GM12864 (cell line): ENCODE measurements at regions not wholly inside any gene's neighbourhood (a gene's known extent, or its start where the extent isn't known, plus 50 kb on each side); places are given as distances from the start of the nearest gene placed in this dataset.

Experiments used
- DNase-seq: peaks from one replicate; pipeline ENCODE4 v3.0.0-alpha.2; 2011; ENCODE audit warnings: low read depth
- H3K4me3 ChIP-seq: 2 replicates; pipeline ENCODE4 v1.5.1; 2011; ENCODE audit warnings: mild to moderate bottlenecking, low read depth, low read length, control low read depth
- TF ChIP-seq, protein P1 (sequence below): IDR thresholded peaks from 2 replicates; pipeline ENCODE4 v1.5.1; 2011; ENCODE audit warnings: low read depth, mild to moderate bottlenecking, moderate library complexity, low read length, control low read depth, inconsistent platforms; ENCODE audit errors: missing control alignments

DNA sequence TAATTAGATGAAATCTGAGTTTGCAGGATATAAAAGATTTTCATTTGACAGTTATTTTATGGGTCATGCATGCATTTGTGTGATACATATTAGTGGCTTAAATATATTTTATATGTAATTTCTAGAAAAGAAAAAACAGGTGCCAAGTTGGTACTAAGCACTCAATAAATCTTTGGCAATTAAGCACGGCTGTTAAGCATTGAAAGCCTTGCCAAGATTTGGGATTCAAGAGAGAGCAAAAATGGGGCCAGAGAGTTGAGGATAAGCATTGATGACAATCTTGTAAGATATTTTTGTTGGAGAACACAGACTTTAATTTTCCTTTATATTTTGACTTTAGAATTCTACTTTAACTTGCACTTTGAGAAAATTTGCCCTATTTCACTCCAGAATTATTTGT is 249.8 kb upstream of the MAD2L1 start:
- no peak for DNase-seq
- no peak overlapping the region for H3K4me3 ChIP-seq
- TF ChIP-seq, protein P1, sequence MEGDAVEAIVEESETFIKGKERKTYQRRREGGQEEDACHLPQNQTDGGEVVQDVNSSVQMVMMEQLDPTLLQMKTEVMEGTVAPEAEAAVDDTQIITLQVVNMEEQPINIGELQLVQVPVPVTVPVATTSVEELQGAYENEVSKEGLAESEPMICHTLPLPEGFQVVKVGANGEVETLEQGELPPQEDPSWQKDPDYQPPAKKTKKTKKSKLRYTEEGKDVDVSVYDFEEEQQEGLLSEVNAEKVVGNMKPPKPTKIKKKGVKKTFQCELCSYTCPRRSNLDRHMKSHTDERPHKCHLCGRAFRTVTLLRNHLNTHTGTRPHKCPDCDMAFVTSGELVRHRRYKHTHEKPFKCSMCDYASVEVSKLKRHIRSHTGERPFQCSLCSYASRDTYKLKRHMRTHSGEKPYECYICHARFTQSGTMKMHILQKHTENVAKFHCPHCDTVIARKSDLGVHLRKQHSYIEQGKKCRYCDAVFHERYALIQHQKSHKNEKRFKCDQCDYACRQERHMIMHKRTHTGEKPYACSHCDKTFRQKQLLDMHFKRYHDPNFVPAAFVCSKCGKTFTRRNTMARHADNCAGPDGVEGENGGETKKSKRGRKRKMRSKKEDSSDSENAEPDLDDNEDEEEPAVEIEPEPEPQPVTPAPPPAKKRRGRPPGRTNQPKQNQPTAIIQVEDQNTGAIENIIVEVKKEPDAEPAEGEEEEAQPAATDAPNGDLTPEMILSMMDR: no peak

DNA sequence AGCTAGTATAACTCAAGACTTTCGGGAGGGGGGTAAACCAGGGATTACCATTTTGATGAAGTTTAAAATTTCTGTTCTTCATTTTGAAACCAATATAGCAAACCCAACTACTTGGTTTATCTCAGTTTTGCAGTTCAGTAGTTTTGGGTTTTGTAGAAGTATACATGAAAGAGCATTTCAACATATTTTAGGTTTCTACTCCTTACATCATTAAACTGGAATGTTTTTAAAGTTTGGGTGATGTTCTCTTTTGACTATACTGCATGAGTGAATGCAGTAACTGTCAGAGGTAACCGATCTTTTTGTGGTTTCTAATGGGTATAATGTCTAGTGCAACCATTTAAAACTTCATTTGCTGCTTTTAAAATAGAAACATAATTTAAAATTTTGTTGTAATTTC is 248.3 kb upstream of the MAD2L1 start:
- TF ChIP-seq, protein P1: no peak
- no peak for DNase-seq
- H3K4me3 ChIP-seq: no peak overlapping the region

DNA sequence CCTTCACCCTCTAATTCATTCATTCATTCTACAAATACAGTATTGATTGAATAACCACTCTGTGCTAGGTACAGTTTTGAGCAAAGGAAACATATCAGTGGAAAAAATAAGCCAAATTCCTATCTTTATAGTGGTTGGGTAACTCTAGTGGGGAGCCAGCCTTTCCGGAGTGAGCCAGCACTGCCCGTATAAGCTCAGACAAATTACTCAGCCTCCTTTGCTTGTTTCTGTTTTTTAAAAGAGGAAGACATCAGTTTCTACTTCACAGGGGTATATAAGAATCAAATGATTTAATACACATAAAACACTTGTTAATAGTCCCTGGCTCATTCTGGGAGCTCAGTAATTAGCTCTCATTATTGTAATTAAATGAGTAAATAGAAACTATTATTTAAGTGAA is 238.2 kb upstream of the MAD2L1 start:
- no peak for DNase-seq
- no peak overlapping the region for H3K4me3 ChIP-seq
- TF ChIP-seq, protein P1: no peak

DNA sequence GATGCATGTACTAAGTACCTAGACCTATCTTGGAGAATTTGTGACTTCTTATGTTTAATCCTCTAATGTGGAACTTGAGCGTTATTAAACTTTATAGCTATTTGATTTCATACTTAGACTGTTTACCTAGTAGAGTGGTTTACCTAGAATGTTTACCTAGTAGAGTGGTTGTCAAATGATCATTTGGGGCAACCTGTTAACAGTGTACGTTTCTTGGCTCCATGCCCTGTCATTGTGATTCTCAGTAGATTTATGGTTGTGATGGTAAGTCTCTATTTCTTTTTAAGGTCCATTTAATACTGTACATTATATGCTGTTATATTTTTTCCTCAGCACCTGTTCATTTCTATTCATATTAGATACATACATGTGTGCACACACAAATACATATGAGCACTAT is 233.0 kb upstream of the MAD2L1 start:
- no peak for DNase-seq
- TF ChIP-seq, protein P1: no peak
- no peak overlapping the region for H3K4me3 ChIP-seq

DNA sequence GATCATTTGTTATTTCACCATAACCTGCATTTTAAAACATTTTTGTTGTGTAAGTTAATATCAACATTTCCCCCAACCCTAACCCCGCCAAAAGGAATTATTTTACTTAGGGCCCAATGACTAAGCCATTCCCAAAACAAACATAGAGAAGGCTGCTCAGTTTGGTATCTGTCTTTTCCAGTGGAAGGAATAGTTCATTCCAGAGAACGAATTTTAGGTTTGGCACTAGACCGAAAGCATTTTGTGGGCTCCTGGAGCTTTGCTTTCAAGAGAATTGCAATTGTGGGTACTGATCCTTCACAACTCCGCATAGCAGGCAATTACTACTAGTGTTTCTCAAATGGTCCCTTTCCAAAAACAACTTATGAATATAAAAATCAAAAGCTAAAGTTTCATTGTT is 226.7 kb upstream of the MAD2L1 start:
- no peak for DNase-seq
- TF ChIP-seq, protein P1: no peak
- no peak overlapping the region for H3K4me3 ChIP-seq

DNA sequence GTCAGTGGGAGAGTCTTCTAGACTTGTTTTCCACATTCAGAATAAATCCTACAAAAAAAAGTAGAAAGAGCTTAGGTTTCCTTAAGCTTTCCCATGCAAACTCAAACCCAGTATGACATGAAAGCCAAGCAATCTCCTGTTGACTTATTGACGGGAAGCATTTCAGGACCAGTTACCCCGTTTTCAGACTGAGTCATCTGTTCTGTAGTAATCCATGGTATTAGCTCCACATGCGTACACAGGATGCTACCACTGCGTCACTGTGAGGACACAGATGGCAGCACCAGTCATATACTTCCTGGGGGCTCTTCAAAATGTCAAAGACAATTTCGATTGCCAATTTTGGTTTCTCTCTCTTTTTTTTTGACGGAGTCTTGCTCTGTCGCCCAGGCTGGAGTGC is 224.9 kb upstream of the MAD2L1 start:
- DNase-seq: no peak
- H3K4me3 ChIP-seq: no peak overlapping the region
- TF ChIP-seq, protein P1: no peak

DNA sequence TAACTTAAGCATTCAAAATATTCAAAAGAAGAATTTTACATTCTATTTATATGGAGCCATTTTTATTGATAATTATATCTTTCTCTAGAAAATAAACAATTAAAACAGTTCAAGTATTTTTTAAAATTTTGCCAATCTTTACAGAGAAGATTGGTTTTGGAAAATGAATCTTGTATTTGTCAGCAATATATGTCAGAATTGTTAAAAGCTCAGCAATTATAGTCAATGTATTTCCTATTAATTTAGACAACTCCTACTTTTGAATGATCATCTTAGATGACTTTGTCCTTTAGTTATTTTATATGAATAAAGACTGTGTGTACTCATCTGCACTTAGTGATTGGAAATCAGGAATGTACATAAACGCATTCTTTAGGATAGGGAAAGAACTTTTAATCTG is 223.9 kb upstream of the MAD2L1 start:
- no peak overlapping the region for H3K4me3 ChIP-seq
- DNase-seq: no peak
- TF ChIP-seq, protein P1: no peak
